ENCODE measurements at regions not wholly inside any gene's neighbourhood (a gene's known extent, or its start where the extent isn't known, plus 50 kb on each side); places are given as distances from the start of the nearest gene placed in this dataset.

- no peak for TF ChIP-seq EZH2phosphoT487 (IDR thresholded peaks at IDR 0.05; ENCODE audit: unreplicated experiment)
Observed at GRCh38 chr2:51612387-51612786, 580.5 kb upstream of the NRXN1 start (continued).

DNA sequence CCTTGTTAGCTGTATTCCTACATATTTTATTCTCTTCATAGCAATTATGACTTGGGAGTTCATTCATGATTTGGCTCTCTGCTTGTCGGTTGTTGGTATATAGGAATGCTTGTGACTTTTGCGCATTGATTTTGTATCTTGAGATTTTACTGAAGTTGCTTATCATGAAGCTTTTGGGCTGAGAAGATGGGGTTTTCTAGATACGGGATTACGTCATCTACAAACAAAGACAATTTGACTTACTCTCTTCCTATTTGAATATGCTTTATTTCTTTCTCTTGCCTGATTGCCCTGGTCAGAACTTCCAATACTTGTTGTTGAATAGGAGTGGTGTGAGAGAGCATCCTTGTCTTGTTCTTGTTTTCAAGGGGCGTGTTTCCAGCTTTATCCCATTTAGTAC is 569.8 kb upstream of the NRXN1 start:
- H3K4me1 Mint-ChIP-seq = peaks cover 9% of the 10 kb centered on the region
- H3K27me3 Mint-ChIP-seq (ENCODE audit: insufficient read depth, low read depth, poor library complexity) = no peaks in the 10 kb centered on the region
- H3K79me2 ChIP-seq (replicated peaks; ENCODE audit: insufficient read depth) = no peaks in the 10 kb centered on the region
- H3K9me3 Mint-ChIP-seq = no peaks in the 10 kb centered on the region
- H3K4me3 Mint-ChIP-seq = no peak overlapping the region
- no peak overlapping the region for H3K4me2 ChIP-seq
- no peak for TF ChIP-seq EZH2 (IDR thresholded peaks at IDR 0.05; ENCODE audit: low read depth, unreplicated experiment)
- H3F3A ChIP-seq (replicated peaks; ENCODE audit: low read depth) = no peaks in the 10 kb centered on the region
- H3K36me3 Mint-ChIP-seq (ENCODE audit: low read depth) = no peaks in the 10 kb centered on the region
- no peak overlapping the region for H3K27ac Mint-ChIP-seq
- H3K27me3 ChIP-seq (ENCODE audit: insufficient read depth) = no peaks in the 10 kb centered on the region
- H4K20me1 ChIP-seq (replicated peaks; ENCODE audit: insufficient read depth) = no peaks in the 10 kb centered on the region
- ATAC-seq = no peak
- H3K27ac ChIP-seq (ENCODE audit: low read depth) = no peak overlapping the region
- H3K4me3 ChIP-seq = no peak overlapping the region
- no peaks in the 10 kb centered on the region for H3K36me3 ChIP-seq (ENCODE audit: insufficient read depth)
- no peak overlapping the region for H2AFZ ChIP-seq
- no peaks in the 10 kb centered on the region for H3K9me2 ChIP-seq (ENCODE audit: insufficient read depth)
- no peak for DNase-seq (ENCODE audit: low spot score)
- peaks cover 9% of the 10 kb centered on the region for H3K4me1 ChIP-seq (ENCODE audit: insufficient read depth)

DNA sequence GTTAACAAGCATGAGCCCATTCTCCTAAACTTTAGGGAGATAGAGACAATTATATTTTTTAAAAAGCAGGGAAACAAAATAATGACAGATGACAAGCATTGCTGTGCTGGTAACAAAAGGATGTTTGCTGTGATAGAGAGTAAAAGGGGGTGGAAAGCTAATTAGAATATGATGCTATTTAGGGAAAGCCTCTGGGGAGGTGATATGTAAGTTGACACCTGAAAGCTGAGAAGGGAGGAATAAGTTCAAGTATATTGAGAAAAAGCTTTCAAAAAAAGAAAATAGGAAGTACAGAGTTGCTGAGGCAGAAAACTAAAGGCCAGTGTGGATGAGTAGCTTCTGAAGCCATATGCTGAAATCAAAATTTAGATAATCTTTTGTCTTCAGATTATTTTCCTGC is 565.2 kb upstream of the NRXN1 start:
- Mint-ChIP-seq H3K4me1 (peaks cover 13% of the 10 kb centered on the region), H3K27ac (no peak overlapping the region), H3K36me3 (ENCODE audit: low read depth) (no peaks in the 10 kb centered on the region), H3K9me3 (no peaks in the 10 kb centered on the region), H3K27me3 (ENCODE audit: insufficient read depth, low read depth, poor library complexity) (no peaks in the 10 kb centered on the region), H3K4me3 (no peak overlapping the region)
- Histone ChIP-seq H3K27me3 (ENCODE audit: insufficient read depth) (no peaks in the 10 kb centered on the region), H4K20me1 (replicated peaks; ENCODE audit: insufficient read depth) (no peaks in the 10 kb centered on the region), H3K9me2 (ENCODE audit: insufficient read depth) (no peaks in the 10 kb centered on the region), H2AFZ (no peak overlapping the region), H3K4me2 (peak overlapping the region; percentile 37; the same call in 1 of the 2 replicates), H3K4me3 (no peak overlapping the region), H3F3A (replicated peaks; ENCODE audit: low read depth) (no peaks in the 10 kb centered on the region), H3K36me3 (ENCODE audit: insufficient read depth) (no peaks in the 10 kb centered on the region), H3K27ac (ENCODE audit: low read depth) (no peak overlapping the region), H3K79me2 (replicated peaks; ENCODE audit: insufficient read depth) (no peaks in the 10 kb centered on the region), H3K4me1 (ENCODE audit: insufficient read depth) (peaks cover 12% of the 10 kb centered on the region)
- DNase-seq (ENCODE audit: low spot score) = peak; percentile 51
- peak; percentile 73 for ATAC-seq
- no peak for TF ChIP-seq EZH2phosphoT487 (IDR thresholded peaks at IDR 0.05; ENCODE audit: unreplicated experiment)
- no peak for TF ChIP-seq EZH2 (IDR thresholded peaks at IDR 0.05; ENCODE audit: low read depth, unreplicated experiment)
- no peak for TF ChIP-seq STAT1 (IDR thresholded peaks at IDR 0.05; ENCODE audit: unreplicated experiment)
- TF ChIP-seq REST (IDR thresholded peaks at IDR 0.05; ENCODE audit: unreplicated experiment) = no peak
- no peak for TF ChIP-seq ZNF331 (CRISPR knock-in tag; IDR thresholded peaks at IDR 0.05; ENCODE audit: low read depth)
- no peak for TF ChIP-seq CREB1 (CRISPR knock-in tag; IDR thresholded peaks at IDR 0.05; ENCODE audit: low read depth)
- TF ChIP-seq NANOG (IDR thresholded peaks at IDR 0.05; ENCODE audit: borderline replicate concordance) = no peak
- no peak for TF ChIP-seq POLR2AphosphoS5 (IDR thresholded peaks at IDR 0.05; ENCODE audit: low read depth)
- TF ChIP-seq, protein P1, sequence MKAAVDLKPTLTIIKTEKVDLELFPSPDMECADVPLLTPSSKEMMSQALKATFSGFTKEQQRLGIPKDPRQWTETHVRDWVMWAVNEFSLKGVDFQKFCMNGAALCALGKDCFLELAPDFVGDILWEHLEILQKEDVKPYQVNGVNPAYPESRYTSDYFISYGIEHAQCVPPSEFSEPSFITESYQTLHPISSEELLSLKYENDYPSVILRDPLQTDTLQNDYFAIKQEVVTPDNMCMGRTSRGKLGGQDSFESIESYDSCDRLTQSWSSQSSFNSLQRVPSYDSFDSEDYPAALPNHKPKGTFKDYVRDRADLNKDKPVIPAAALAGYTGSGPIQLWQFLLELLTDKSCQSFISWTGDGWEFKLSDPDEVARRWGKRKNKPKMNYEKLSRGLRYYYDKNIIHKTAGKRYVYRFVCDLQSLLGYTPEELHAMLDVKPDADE (IDR thresholded peaks at IDR 0.05) = no peak
- TF ChIP-seq, protein P2, sequence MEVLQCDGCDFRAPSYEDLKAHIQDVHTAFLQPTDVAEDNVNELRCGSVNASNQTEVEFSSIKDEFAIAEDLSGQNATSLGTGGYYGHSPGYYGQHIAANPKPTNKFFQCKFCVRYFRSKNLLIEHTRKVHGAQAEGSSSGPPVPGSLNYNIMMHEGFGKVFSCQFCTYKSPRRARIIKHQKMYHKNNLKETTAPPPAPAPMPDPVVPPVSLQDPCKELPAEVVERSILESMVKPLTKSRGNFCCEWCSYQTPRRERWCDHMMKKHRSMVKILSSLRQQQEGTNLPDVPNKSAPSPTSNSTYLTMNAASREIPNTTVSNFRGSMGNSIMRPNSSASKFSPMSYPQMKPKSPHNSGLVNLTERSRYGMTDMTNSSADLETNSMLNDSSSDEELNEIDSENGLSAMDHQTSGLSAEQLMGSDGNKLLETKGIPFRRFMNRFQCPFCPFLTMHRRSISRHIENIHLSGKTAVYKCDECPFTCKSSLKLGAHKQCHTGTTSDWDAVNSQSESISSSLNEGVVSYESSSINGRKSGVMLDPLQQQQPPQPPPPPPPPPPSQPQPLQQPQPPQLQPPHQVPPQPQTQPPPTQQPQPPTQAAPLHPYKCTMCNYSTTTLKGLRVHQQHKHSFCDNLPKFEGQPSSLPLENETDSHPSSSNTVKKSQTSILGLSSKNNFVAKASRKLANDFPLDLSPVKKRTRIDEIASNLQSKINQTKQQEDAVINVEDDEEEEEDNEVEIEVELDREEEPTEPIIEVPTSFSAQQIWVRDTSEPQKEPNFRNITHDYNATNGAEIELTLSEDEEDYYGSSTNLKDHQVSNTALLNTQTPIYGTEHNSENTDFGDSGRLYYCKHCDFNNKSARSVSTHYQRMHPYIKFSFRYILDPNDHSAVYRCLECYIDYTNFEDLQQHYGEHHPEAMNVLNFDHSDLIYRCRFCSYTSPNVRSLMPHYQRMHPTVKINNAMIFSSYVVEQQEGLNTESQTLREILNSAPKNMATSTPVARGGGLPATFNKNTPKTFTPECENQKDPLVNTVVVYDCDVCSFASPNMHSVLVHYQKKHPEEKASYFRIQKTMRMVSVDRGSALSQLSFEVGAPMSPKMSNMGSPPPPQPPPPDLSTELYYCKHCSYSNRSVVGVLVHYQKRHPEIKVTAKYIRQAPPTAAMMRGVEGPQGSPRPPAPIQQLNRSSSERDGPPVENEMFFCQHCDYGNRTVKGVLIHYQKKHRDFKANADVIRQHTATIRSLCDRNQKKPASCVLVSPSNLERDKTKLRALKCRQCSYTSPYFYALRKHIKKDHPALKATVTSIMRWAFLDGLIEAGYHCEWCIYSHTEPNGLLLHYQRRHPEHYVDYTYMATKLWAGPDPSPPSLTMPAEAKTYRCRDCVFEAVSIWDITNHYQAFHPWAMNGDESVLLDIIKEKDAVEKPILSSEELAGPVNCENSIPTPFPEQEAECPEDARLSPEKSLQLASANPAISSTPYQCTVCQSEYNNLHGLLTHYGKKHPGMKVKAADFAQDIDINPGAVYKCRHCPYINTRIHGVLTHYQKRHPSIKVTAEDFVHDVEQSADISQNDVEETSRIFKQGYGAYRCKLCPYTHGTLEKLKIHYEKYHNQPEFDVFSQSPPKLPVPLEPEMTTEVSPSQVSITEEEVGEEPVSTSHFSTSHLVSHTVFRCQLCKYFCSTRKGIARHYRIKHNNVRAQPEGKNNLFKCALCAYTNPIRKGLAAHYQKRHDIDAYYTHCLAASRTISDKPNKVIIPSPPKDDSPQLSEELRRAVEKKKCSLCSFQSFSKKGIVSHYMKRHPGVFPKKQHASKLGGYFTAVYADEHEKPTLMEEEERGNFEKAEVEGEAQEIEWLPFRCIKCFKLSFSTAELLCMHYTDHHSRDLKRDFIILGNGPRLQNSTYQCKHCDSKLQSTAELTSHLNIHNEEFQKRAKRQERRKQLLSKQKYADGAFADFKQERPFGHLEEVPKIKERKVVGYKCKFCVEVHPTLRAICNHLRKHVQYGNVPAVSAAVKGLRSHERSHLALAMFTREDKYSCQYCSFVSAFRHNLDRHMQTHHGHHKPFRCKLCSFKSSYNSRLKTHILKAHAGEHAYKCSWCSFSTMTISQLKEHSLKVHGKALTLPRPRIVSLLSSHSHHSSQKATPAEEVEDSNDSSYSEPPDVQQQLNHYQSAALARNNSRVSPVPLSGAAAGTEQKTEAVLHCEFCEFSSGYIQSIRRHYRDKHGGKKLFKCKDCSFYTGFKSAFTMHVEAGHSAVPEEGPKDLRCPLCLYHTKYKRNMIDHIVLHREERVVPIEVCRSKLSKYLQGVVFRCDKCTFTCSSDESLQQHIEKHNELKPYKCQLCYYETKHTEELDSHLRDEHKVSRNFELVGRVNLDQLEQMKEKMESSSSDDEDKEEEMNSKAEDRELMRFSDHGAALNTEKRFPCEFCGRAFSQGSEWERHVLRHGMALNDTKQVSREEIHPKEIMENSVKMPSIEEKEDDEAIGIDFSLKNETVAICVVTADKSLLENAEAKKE (CRISPR knock-in tag; IDR thresholded peaks at IDR 0.05) = no peak

All from GM23338 (cell line).